ENCODE measurements at regions not wholly inside any gene's neighbourhood (a gene's known extent, or its start where the extent isn't known, plus 50 kb on each side); places are given as distances from the start of the nearest gene placed in this dataset.

DNA sequence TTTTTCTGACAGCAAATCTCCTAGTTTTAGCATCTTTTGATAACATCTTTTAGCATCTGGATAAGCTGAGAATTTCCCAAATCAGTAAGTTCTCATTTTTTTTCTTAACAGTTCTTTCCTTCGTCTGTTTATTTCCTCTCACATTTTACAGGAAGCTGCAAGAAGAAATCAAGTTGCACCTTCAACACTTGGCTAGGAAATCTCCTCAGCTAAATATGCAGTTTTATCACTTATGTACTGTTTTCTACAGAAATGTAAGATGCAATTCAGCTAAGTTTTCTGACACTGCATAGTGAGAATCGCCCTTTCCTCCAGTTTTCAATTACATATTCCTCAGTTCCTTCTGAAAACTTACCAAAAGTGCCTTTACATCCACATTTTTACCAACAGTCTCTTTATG lies 59.0 kb upstream of the MSX2 start:
- TF ChIP-seq POLR2A (IDR thresholded peaks at IDR 0.05), result no peak
- TF ChIP-seq, protein P1, sequence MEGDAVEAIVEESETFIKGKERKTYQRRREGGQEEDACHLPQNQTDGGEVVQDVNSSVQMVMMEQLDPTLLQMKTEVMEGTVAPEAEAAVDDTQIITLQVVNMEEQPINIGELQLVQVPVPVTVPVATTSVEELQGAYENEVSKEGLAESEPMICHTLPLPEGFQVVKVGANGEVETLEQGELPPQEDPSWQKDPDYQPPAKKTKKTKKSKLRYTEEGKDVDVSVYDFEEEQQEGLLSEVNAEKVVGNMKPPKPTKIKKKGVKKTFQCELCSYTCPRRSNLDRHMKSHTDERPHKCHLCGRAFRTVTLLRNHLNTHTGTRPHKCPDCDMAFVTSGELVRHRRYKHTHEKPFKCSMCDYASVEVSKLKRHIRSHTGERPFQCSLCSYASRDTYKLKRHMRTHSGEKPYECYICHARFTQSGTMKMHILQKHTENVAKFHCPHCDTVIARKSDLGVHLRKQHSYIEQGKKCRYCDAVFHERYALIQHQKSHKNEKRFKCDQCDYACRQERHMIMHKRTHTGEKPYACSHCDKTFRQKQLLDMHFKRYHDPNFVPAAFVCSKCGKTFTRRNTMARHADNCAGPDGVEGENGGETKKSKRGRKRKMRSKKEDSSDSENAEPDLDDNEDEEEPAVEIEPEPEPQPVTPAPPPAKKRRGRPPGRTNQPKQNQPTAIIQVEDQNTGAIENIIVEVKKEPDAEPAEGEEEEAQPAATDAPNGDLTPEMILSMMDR (IDR thresholded peaks at IDR 0.05), result no peak

All from tibial nerve (tissue), 3 donors.